A673 (cell line): ENCODE measurements at regions not wholly inside any gene's neighbourhood (a gene's known extent, or its start where the extent isn't known, plus 50 kb on each side); places are given as distances from the start of the nearest gene placed in this dataset.

Experiments
- EZH2 ChIP-seq: fragments of 200-600 bp; sonication (generic); IDR thresholded peaks from 2 replicates; pipeline ENCODE4 v1.6.1; 2017; ENCODE audit warnings: borderline replicate concordance, low read depth, mild to moderate bottlenecking, mixed read lengths, antibody characterized with exemption, low read length; ENCODE audit not compliant: poor library complexity, severe bottlenecking
- TF ChIP-seq, protein P1 (sequence below): fragments of 300-800, 200-600 bp; sonication (generic); conservative IDR thresholded peaks from 2 replicates; pipeline ENCODE4 v1.5.1; 2017; ENCODE audit warnings: low read depth, mild to moderate bottlenecking, antibody characterized with exemption, low read length, moderate library complexity, mixed read lengths

GRCh38 chr4:64582492-64582891, 173.2 kb upstream of the TECRL start:
- TF ChIP-seq, protein P1, sequence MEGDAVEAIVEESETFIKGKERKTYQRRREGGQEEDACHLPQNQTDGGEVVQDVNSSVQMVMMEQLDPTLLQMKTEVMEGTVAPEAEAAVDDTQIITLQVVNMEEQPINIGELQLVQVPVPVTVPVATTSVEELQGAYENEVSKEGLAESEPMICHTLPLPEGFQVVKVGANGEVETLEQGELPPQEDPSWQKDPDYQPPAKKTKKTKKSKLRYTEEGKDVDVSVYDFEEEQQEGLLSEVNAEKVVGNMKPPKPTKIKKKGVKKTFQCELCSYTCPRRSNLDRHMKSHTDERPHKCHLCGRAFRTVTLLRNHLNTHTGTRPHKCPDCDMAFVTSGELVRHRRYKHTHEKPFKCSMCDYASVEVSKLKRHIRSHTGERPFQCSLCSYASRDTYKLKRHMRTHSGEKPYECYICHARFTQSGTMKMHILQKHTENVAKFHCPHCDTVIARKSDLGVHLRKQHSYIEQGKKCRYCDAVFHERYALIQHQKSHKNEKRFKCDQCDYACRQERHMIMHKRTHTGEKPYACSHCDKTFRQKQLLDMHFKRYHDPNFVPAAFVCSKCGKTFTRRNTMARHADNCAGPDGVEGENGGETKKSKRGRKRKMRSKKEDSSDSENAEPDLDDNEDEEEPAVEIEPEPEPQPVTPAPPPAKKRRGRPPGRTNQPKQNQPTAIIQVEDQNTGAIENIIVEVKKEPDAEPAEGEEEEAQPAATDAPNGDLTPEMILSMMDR: no peak
- no peak for TF ChIP-seq EZH2
